GM19351 (cell line): ENCODE measurements at regions not wholly inside any gene's neighbourhood (a gene's known extent, or its start where the extent isn't known, plus 50 kb on each side); places are given as distances from the start of the nearest gene placed in this dataset.
"Not testable (repeated sequence)": the region's sequence is repeated elsewhere in the genome, so short reads cannot be mapped to it uniquely, and the experiment has no call there.

Experiments used
- ATAC-seq: cut with Tn5 transposase; IDR thresholded peaks from one replicate; pipeline ENCODE4 v1.9.1; 2021; ENCODE audit warnings: mild to moderate bottlenecking, moderate library complexity; ENCODE audit not compliant: unreplicated experiment

- no peak for ATAC-seq
Observed at GRCh38 chr5:36521838-36522745, 84.3 kb upstream of the SLC1A3 start.

- no peak for ATAC-seq
Observed at GRCh38 chr5:36522746-36523065, 83.7 kb upstream of the SLC1A3 start.

DNA sequence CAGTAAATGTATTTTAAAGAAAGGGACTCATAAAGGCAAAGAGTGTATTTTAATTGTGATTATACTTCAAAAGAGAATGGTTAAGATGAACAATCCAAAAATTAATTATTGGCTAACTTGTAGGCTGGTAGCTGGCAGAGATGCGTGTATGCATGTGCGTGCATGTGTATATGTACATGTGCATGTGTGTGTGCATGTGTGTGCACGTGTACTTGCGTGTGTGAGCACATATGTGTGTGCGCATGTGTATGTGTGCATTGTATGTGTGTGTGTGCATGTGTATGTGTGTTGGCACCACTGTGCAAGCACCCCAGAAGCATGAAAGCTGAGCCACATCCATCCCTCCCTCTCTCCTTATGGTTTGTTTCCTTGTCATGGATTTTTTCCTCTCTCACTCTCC lies 83.0 kb upstream of the SLC1A3 start:
- ATAC-seq: no peak

DNA sequence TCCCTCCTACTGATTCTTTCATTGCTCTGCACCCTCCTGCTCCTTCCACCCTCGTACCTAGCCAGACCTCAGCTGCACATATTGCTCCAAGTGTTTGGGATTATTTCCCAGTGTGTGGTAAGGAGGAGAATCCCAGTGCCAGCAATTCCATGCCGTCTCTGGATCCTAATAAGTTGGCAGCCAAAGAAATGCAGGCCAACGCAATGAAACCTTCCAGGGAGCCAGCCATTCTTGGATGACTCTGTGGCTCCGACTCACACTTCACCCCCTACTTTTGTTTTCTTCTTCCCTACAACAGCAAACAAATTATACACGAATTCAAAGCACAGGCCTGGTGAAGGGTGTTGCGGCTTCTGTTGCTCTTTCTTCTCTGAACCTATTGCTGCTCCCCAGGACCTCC lies 82.5 kb upstream of the SLC1A3 start:
- no peak for ATAC-seq

DNA sequence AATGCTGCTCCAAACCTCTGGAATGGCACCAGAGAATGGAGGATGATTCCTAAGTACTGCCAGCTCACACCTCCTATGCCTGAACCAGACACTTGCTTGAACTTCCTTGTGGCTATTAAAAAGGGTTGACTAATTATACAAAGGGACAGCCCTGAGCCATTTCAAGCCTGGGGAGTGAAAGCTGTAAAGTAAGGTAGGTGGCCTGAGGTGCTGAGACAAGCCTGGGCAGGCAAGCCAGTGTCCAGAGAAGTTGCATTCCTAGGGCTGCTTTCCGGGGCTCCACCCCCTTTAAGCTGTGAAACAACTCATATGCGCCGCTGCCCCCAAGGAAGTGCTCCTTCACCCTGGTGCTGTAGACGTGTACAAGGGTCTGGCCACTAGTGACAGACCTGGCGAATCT lies 79.9 kb upstream of the SLC1A3 start:
- no peak for ATAC-seq

DNA sequence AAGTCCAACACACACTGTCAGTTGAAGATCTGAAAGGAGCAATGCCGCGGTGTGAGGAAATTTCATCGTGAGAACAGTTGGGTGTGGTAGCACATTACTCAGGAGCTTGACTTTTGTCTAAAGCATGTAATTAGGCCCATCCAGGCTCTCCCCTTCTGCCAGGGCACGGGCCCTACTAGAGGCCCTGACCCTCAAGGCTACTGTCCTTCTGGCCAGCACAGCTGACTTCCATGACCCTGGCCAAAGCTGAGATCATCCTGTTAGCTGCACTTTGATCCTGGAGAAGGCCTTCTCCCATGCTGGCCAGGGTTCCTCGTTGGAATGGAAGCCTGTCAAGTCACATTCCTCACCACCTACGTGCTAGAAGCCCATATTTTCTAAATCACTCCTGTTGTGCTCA lies 77.8 kb upstream of the SLC1A3 start:
- no peak for ATAC-seq

DNA sequence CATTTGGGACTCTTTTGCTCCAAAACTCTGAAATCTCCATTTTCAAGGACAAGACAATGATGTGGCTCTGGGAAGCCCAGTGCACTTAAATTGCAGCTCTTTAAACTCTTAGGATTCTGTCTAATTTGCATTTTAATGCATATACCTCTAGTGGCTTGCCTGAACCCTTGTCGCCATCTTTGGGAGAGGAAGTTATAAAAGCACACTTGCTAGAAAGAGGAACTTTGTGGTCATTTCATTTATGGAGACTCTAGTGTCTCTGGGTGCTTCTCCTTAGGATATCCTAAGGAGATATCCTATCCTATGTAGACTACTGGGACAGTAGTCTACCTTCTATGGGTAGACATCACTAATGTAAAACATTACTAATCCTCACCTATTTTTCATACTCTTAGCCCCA lies 77.3 kb upstream of the SLC1A3 start:
- ATAC-seq: no peak

- ATAC-seq: no peak
Observed at GRCh38 chr5:36530215-36530614, 76.2 kb upstream of the SLC1A3 start.

GRCh38 chr5:36531401-36531800 lies 75.0 kb upstream of the SLC1A3 start:
- no peak for ATAC-seq

DNA sequence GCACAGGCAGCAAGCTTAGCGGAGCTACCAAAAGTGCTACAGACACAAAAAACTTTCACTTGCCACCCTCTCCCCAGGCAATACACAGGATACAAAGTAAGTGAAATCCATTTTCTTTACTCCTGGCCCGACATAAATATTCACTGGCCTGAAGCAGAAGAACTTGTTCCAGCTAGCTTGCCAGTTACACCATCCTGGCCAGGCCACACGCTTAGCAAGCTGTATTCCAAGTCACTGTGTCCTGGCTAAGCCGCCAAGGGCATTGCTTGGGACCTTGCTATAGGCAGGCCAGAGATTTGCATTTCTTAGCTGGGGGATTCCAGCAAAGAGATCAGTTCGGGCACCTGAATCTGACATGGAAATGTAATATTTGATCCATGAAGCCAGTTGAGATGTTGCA lies 71.0 kb upstream of the SLC1A3 start:
- ATAC-seq: no peak

- ATAC-seq: no peak
Observed at GRCh38 chr5:36535859-36536615, 70.4 kb upstream of the SLC1A3 start.

DNA sequence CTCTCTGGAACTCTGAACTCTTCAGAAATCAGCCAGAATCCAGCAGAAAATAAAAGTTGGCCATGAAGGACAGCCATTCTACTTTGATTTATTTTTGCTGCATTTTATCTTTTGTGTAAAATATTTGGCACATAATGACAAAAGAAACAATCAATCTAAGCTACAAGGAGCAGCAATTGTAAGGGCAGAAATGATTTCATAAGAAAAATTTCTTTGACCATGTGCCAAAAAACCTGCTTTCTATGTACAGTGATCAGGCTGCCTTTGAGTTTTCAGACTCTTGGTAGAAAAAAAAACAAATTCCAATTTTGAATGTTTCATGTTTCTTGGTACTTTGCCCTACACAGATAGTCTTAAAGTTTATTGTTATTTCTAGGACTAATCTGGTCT lies 69.8 kb upstream of the SLC1A3 start:
- no peak for ATAC-seq

- no peak for ATAC-seq
Observed at GRCh38 chr5:36537724-36538123, 68.7 kb upstream of the SLC1A3 start.

- ATAC-seq: no peak
Observed at GRCh38 chr5:36552651-36553393, 53.6 kb upstream of the SLC1A3 start.

DNA sequence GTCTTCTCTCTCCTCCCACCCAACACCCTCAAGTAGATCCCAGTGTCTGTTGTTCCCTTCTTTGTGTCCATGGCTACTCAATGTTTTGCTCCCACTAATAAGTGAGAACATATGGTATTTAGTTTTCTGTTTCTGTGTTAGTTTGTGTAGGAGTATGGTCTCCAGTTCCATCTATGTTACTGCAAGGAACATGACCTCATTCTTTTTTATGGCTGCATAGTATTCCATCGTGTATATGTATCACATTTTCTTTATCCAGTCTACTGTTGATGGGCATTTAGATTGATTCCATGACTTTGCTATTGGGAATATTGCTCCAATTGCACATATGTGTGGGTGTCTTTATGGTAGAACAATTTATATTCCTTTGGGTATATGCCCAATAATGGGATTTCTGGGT lies 51.4 kb upstream of the SLC1A3 start:
- ATAC-seq: not testable (repeated sequence)
